Thyroid gland (tissue), 4 donors: ENCODE measurements at regions not wholly inside any gene's neighbourhood (a gene's known extent, or its start where the extent isn't known, plus 50 kb on each side); places are given as distances from the start of the nearest gene placed in this dataset.

Experiments used
- CTCF ChIP-seq, 6 experiments: fragments of 200-600 bp in 3 of 6; fragments of 450-650 bp in 3 of 6; sonication (generic) in 3 of 6; IDR thresholded peaks; one replicate each; pipeline ENCODE4 v1.5.1; 2016 to 2019; ENCODE audit warnings: antibody characterized with exemption in 6 of 6, mild to moderate bottlenecking in 2 of 6, inconsistent platforms in 1 of 6, moderate library complexity in 1 of 6
- POLR2A ChIP-seq, 2 donors: fragments of 450-650 bp; IDR thresholded peaks; one replicate each; pipeline ENCODE4 v1.6.1; 2017; ENCODE audit warnings: antibody characterized with exemption in 2 of 2, mild to moderate bottlenecking in 2 of 2, moderate library complexity in 1 of 2

GRCh38 chr10:36437367-36437766 lies 688.0 kb upstream of the ANKRD30A start:
- TF ChIP-seq CTCF (IDR thresholded peaks at IDR 0.05) (no peak), POLR2A (IDR thresholded peaks at IDR 0.05) (no peak)
